CD4-positive, alpha-beta T cell (primary cell): ENCODE measurements at regions not wholly inside any gene's neighbourhood (a gene's known extent, or its start where the extent isn't known, plus 50 kb on each side); places are given as distances from the start of the nearest gene placed in this dataset.

ENCODE experiments used
- ATAC-seq: fragments of 200-7000 bp; cut with Tn5 transposase; one replicate; pipeline ENCODE4 v1.10.0; 2022; ENCODE audit warnings: mild to moderate bottlenecking; ENCODE audit not compliant: poor library complexity
- CTCF ChIA-PET: fragments of 350-600 bp; sonication (Branson Sonifier 250); formaldehyde crosslinking; loops from one replicate; lab custom pipeline; 2021; ENCODE audit warnings: antibody characterized with exemption, inconsistent platforms; lab: Charles Lee
- POLR2A ChIA-PET: fragments of 350-600 bp; sonication (Branson Sonifier 250); formaldehyde crosslinking; loops from one replicate; lab custom pipeline; 2021; ENCODE audit warnings: antibody characterized with exemption, inconsistent platforms; lab: Charles Lee
- DNase-seq, 14 experiments: peaks; one replicate each; pipeline ENCODE4 v3.0.0-alpha.2; 2013 to 2020; ENCODE audit warnings: mixed read lengths in 2 of 14
- H3K27ac ChIP-seq, 2 donors: one replicate each; pipeline versions ENCODE4 v1.5.1 to v1.7.0; 2013; ENCODE audit warnings: low read length in 2 of 2, low read depth in 1 of 2, mild to moderate bottlenecking in 1 of 2
- H3K27me3 ChIP-seq, 2 experiments: 1 replicate in 1 of 2; 2 replicates in 1 of 2; pipeline versions ENCODE4 v1.6.1 to v1.7.0; 2013; ENCODE audit warnings: low read length in 2 of 2, control low read depth in 1 of 2, mild to moderate bottlenecking in 1 of 2, moderate library complexity in 1 of 2; ENCODE audit not compliant: insufficient read depth in 2 of 2, control insufficient read depth in 1 of 2
- H3K36me3 ChIP-seq: one replicate; pipeline ENCODE4 v1.6.1; 2013; ENCODE audit warnings: low read length, control low read depth; ENCODE audit not compliant: insufficient read depth
- H3K4me1 ChIP-seq: one replicate; pipeline ENCODE4 v1.6.1; 2013; ENCODE audit warnings: low read length, control low read depth; ENCODE audit not compliant: insufficient read depth
- H3K4me3 ChIP-seq: one replicate; pipeline ENCODE4 v1.5.1; 2013; ENCODE audit warnings: mild to moderate bottlenecking, low read length, moderate library complexity
- H3K9me3 ChIP-seq, 2 experiments: 1 replicate in 1 of 2; 2 replicates in 1 of 2; pipeline versions ENCODE4 v1.6.1 to v1.7.0; 2013; ENCODE audit warnings: low read length in 2 of 2, mild to moderate bottlenecking in 2 of 2, control low read depth in 1 of 2, moderate library complexity in 1 of 2; ENCODE audit not compliant: control insufficient read depth in 1 of 2, insufficient read depth in 1 of 2
- H3K27ac Mint-ChIP-seq: one replicate; pipeline ENCODE4 v1.8.0; 2020; ENCODE audit warnings: mixed read lengths
- H3K27me3 Mint-ChIP-seq: one replicate; pipeline ENCODE4 v1.8.0; 2021; ENCODE audit warnings: mixed read lengths
- H3K36me3 Mint-ChIP-seq: one replicate; pipeline ENCODE4 v1.8.0; 2021; ENCODE audit warnings: low read depth, mixed read lengths
- H3K4me1 Mint-ChIP-seq: one replicate; pipeline ENCODE4 v1.8.0; 2021; ENCODE audit warnings: low read depth, mixed read lengths
- H3K4me3 Mint-ChIP-seq: one replicate; pipeline ENCODE4 v1.8.0; 2020; ENCODE audit warnings: mild to moderate bottlenecking, mixed read lengths
- H3K9me3 Mint-ChIP-seq: one replicate; pipeline ENCODE4 v1.8.0; 2020; ENCODE audit warnings: mixed read lengths
- intact Hi-C, 2 experiments: fragments of 100-400 bp; cut with DNase I in 1 of 2; cut with micrococcal nuclease in 1 of 2; formaldehyde crosslinking; loops; one replicate each; pipeline versions ENCODE4 v1.15.1 to v1.9.0; 2023 to 2025; cut with DNase I, micrococcal nuclease
- TF ChIP-seq, protein P1 (sequence below): fragments of 200-600 bp; IDR thresholded peaks from one replicate; pipeline ENCODE4 v1.8.0; 2022; ENCODE audit warnings: antibody characterized with exemption, mild to moderate bottlenecking

DNA sequence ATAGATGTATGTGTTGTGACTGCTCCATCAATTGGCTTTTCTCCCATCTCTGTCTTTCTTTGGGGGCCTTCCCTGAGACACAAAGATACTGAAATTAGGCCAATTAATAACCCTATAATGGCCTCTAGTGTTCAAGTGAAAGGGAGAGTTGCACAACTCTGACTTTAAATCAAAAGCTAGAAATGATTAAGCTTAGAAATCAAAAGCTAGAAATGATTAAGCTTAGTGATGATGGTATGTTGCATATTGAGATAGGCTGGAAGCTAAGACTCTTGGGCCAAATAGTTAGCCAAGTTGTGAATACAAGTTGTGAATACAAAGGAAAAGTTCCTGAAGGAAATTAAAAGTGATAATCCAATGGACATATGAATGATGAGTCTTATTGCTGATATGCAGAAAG, 452.9 kb upstream of the AGA start:
- no peaks in the 10 kb centered on the region for H3K9me3 ChIP-seq
- no peak overlapping the region for H3K27ac ChIP-seq
- DNase-seq (no peak), ATAC-seq (no peak)
- intact Hi-C loops = no loop called here
- Mint-ChIP-seq H3K9me3 (peaks cover 4% of the 10 kb centered on the region), H3K4me3 (no peak overlapping the region), H3K4me1 (no peaks in the 10 kb centered on the region), H3K27me3 (no peaks in the 10 kb centered on the region), H3K27ac (no peak overlapping the region), H3K36me3 (no peaks in the 10 kb centered on the region)
- H3K4me3 ChIP-seq = no peak overlapping the region
- no peaks in the 10 kb centered on the region for H3K4me1 ChIP-seq
- POLR2A ChIA-PET = no interaction called here
- H3K36me3 ChIP-seq = no peaks in the 10 kb centered on the region
- CTCF ChIA-PET = no interaction called here
- no peaks in the 10 kb centered on the region for H3K27me3 ChIP-seq
- TF ChIP-seq, protein P1, sequence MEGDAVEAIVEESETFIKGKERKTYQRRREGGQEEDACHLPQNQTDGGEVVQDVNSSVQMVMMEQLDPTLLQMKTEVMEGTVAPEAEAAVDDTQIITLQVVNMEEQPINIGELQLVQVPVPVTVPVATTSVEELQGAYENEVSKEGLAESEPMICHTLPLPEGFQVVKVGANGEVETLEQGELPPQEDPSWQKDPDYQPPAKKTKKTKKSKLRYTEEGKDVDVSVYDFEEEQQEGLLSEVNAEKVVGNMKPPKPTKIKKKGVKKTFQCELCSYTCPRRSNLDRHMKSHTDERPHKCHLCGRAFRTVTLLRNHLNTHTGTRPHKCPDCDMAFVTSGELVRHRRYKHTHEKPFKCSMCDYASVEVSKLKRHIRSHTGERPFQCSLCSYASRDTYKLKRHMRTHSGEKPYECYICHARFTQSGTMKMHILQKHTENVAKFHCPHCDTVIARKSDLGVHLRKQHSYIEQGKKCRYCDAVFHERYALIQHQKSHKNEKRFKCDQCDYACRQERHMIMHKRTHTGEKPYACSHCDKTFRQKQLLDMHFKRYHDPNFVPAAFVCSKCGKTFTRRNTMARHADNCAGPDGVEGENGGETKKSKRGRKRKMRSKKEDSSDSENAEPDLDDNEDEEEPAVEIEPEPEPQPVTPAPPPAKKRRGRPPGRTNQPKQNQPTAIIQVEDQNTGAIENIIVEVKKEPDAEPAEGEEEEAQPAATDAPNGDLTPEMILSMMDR = no peak

DNA sequence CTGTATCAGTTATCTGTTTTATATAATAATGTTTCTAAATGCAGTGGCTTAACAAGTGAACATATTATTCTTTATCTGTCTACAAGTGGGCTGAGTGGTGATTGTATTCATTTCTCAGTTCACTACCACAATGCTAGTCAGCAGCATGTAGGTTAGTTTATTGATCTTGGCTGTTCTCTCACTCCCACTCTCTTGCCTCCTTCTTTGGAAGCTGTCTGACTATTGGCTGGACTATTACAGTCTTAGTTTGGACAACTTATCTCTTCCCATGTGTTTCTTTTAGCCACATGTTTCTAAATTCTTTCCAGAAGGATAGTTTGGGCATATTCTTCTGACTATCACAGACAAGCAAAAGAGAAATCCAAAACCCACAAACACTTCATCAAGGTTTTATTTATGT, 459.5 kb upstream of the AGA start:
- Mint-ChIP-seq H3K27me3 (no peaks in the 10 kb centered on the region), H3K36me3 (no peaks in the 10 kb centered on the region), H3K4me1 (no peaks in the 10 kb centered on the region), H3K27ac (no peak overlapping the region), H3K9me3 (peaks cover 2% of the 10 kb centered on the region), H3K4me3 (no peak overlapping the region)
- Histone ChIP-seq H3K27me3 (no peaks in the 10 kb centered on the region), H3K9me3 (peaks cover 0 to 4% of the 10 kb centered on the region in 2 experiments), H3K4me1 (no peaks in the 10 kb centered on the region), H3K4me3 (no peak overlapping the region), H3K36me3 (no peaks in the 10 kb centered on the region), H3K27ac (no peak overlapping the region)
- TF ChIP-seq, protein P1 = no peak
- no peak for ATAC-seq
- ChIA-PET POLR2A (no interaction called here), CTCF (no interaction called here)
- DNase-seq = no peak
- intact Hi-C loops = no loop called here

DNA sequence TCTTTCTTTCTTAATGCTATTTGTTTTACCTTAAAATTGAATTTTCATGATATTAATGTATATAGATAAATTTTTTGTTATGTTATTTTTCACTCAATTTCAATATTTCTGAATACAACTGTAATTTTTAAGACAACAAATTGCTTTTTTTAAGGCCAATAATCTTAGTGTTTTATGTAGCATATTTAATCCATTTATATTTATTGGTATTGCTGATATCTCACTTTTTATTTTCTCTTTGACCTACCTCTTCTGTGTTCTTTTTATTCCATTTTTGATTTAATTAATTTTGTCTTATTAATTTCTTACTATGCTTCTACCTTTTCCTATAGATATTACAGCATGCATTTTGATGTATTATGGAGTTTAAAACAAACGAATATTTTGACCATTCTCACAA, 460.1 kb upstream of the AGA start:
- no peak overlapping the region for H3K27ac ChIP-seq
- no peaks in the 10 kb centered on the region for H3K4me1 ChIP-seq
- ATAC-seq = no peak
- no peak overlapping the region for H3K4me3 Mint-ChIP-seq
- peaks cover 2% of the 10 kb centered on the region for H3K9me3 Mint-ChIP-seq
- H3K4me3 ChIP-seq = no peak overlapping the region
- intact Hi-C loops = no loop called here
- no peak overlapping the region for H3K27ac Mint-ChIP-seq
- ChIA-PET CTCF (no interaction called here), POLR2A (no interaction called here)
- peaks cover 0 to 4% of the 10 kb centered on the region in 2 experiments for H3K9me3 ChIP-seq
- H3K27me3 ChIP-seq = no peaks in the 10 kb centered on the region
- TF ChIP-seq, protein P1 = no peak
- no peaks in the 10 kb centered on the region for H3K36me3 Mint-ChIP-seq
- H3K36me3 ChIP-seq = no peaks in the 10 kb centered on the region
- H3K4me1 Mint-ChIP-seq = no peaks in the 10 kb centered on the region
- no peak for DNase-seq
- no peaks in the 10 kb centered on the region for H3K27me3 Mint-ChIP-seq
